GM19023 (cell line): ENCODE measurements at regions not wholly inside any gene's neighbourhood (a gene's known extent, or its start where the extent isn't known, plus 50 kb on each side); places are given as distances from the start of the nearest gene placed in this dataset.
"Not testable (repeated sequence)": the region's sequence is repeated elsewhere in the genome, so short reads cannot be mapped to it uniquely, and the experiment has no call there.

Experiments used
- ATAC-seq: cut with Tn5 transposase; IDR thresholded peaks from one replicate; pipeline ENCODE4 v1.9.1; 2021; ENCODE audit warnings: mild to moderate bottlenecking, moderate library complexity; ENCODE audit not compliant: unreplicated experiment

DNA sequence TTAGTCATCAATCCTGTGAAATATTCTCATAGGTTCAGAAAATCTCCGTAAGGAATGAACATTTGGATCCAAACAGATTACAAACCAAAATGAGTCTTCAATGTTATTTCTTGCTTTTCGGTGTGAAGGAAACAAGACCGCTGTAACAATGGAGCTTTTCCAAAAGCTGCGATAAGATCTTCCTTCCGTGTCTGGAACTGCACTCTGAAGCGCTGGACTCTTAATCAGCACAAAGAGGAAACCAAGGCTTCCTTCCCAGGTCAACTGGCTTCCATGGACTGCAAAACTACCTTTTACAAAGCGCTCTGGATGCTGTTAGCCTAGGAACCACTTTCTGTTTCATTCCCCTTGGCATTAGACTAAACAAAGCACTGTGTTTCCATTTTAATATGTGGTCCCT lies 137.9 kb upstream of the BASP1 start:
- ATAC-seq, result no peak

DNA sequence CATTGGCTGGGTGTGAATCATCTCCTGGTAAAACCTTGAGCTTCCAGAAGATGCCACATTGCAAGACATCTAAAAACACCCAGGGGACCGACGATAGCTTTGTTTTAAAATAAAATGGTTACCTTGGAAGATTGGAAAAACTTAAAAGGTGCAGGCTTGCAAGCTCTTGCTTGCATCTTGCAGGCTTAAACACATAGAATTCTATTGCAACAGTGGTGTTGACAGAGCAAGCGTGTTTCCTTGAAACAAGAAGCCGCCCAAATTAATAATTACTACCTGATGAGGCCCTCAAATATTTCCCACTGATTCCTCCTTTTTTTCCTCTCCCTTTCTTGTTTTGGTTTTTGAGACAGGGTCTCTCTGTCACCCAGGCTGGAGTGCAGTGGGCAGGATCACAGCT lies 137.1 kb upstream of the BASP1 start:
- ATAC-seq, result no peak

DNA sequence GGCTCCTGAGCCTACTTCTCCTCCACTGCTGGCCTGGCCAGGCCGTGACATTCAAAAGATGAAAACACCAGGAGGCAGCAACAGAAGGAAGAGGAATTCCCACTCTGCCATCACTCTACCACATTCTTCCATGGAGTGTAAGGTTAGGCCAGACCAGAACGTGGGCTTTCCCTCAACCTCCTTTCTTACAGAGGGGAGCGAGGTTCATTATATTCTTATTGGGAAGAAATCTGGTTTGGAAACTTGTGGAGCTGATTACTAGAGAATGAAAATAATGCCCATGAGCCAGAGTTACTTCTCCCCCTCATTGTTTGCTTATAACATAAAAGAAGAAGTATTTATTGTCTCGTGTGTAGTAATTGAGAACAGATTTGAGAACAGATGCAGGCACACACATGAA lies 136.3 kb upstream of the BASP1 start:
- ATAC-seq, result no peak

DNA sequence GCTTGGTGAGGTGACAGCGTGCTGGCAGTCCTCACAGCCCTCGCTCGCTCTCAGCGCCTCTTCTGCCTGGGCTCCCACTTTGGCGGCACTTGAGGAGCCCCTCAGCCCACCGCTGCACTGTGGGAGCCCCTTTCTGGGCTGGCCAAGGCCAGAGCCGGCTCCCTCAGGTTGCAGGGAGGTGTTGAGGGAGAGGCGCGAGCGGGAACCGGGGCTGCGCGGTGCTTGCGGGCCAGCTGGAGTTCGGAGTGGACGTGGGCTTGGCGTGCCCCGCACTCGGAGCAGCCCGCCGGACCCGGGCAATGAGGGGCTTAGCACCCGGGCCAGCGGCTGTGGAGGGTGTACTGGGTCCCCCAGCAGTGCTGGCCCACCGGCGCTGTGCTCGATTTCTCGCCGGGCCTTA lies 134.2 kb upstream of the BASP1 start:
- not testable (repeated sequence) for ATAC-seq

DNA sequence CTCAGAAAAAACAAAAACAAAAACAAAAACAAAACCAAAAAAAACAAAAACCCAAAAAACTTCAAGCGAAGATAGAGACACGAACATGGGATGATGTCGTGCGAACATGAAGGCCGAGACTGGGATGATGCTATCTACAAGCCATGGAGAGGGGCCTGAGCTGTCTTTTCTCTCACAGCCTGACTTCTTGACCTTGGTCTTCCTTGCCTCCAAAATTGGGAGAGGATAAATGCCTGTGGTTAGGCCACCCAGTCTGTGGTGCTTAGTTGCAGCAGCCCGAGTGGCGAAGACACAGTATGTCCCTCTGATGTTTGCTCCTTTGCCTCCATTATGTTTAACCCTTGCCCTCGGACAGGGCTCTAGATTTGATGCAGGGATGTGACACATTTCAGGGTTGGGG lies 130.4 kb upstream of the BASP1 start:
- no peak for ATAC-seq

DNA sequence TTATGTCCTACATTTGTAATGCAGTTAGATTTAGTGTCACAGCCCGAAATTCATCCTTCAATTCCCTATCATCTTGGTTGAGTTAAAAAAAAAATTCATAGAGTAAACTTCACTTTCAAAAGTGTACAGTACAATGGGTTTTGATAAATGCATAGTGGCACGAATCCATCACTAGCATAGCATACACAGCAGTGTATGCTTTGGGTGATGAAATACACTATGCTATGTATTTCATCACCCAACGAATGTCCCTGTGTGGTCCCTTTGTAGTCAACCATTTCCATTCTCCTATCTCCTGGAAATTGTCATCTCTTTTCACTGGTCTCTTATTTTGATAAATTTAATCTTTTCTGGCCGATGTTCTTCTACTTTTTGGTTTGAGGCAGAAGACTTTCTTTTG lies 129.4 kb upstream of the BASP1 start:
- no peak for ATAC-seq

DNA sequence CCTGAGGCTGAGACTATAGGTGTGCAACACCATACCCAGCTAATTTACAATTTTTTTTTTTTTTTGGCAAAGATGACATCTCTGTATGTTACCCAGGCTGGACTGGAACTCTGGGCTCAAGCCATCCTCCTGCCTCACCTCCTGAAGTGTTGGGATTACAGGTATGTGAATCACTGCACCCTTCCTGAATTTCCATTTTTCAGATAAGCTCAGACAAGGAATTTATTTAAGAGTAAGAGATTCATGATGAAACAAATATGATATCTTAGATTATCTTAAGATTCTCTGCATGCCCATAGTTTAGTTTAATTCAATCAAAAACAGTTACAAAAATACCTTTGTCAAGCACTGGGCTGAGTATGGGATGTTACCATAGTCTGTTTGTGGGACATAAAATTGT lies 128.4 kb upstream of the BASP1 start:
- ATAC-seq, result no peak

DNA sequence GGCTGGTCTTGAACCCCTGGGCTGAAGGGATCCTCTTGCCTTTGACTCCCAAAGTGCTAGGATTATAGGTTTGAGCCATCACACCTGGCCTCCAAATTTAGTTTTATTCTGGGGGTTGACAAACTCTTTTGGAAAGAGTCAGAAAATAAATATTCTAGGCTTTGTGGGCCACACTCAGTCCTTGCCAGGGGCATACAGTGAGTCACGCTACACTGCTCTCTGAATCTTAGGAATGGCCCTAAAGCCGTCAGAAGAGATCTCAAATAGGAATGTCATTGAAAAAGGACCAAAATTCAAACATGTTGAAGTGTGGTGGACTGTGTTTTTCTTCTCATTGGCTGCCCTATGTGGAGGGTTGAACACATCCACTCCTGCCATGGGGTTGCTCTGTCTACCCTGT lies 127.7 kb upstream of the BASP1 start:
- ATAC-seq, result no peak

DNA sequence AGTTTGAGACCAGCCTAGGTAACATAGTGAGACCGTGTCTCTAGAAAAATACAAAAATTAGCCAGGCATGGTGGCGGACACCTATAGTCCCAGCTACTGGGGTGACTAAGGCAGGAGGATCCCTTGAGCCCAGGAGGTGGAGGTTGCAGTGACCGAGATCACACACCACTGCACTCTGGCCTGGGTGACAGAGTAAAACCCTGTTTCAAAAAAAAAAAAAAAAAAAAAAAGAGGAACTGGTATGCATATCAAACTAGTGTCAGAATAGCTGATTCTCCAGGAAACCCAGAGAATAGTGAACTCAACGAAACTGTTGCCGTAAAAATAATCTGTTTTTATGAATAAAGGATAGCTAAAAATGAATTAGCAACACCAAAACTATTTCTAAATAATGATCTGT lies 126.6 kb upstream of the BASP1 start:
- ATAC-seq, result no peak

DNA sequence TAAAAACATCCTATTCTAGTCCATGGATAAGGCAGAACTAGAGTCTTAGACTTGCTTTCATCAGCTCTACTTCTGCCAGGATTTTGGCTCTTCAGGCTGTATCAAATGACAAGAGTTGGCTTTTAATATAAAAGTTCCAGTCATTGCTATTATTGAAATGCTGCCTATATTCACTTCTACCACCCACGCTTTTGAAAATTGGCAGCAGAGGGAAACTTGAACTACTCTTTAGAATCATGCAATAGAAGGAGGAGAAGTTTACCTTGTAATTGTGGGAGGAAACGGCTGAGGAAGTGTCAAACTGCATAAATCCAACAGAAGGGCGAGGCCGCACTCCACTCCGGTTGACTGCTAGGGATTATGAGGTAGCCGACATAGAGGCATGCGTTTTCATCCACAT lies 122.6 kb upstream of the BASP1 start:
- ATAC-seq, result no peak

DNA sequence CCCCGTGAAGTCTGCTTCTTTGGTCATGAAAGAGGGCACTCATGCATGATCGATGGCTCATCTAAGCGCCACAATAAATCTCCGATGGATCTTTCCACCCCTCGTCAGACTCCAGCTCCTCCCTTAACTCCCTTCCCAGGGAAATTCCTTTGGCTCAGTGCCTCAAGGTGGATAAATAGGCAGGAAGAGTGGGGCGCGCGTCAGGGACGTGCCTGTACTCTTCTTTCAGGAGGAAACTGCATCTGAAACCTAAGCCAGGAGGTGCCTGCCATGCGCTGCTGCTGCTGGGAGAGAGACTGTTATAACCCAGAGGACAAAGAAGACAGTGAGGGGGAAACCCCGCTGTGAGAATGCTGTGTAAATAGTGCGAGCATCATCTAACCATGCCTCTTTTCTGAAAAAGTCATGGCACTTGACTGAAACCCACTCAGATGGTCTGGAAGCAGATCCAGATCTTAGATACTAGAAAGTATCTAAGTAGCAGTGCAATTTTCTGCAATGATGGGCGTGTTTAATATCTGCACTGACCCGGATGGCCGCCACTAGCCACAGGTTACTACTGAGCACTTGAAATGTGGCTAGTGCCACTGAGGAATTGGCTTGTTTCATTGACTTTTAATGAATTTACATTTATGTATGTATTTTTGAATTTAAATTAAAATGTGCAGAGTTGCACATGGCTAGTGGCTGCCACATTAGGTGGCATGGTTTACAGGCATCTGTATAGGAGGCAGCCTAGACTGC lies 120.3 kb upstream of the BASP1 start:
- ATAC-seq, result no peak

DNA sequence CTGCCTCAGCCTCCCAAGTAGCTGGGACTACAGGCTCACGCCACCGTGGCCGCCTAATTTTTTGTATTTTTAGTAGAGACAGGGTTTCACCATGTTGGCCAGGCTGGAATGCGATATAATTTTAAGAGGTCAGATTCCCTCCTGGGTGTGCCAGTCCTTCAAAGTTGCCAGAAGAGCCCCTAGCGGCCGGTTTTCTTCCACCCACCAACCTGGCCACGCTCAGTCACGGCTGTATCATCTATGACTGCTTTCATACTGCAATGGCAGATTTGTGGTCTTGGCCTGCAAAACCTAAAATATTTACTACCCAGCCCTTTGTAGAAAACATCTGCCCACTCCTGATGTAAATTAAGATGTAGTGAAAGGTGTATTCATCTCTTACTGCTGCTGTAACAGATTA lies 117.5 kb upstream of the BASP1 start:
- ATAC-seq, result no peak

DNA sequence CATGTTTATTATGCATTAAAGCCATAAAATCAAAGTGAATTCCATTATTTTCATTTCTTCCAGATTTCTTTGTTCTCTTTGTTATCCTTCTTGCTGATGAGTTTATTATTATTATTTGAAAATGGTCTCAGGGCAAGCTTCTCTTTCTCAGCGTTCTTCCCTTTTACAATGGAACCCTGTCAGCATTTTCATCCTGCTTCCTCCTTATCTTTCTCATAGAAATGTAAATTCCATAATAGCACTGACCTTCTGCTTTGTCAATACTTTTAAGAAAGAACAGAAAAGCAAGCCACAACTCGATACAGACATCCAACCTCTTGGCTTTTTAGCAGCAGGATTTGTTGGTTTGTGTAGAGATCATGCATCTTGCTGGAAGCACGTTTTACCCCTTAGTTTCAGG lies 114.0 kb upstream of the BASP1 start:
- no peak for ATAC-seq

DNA sequence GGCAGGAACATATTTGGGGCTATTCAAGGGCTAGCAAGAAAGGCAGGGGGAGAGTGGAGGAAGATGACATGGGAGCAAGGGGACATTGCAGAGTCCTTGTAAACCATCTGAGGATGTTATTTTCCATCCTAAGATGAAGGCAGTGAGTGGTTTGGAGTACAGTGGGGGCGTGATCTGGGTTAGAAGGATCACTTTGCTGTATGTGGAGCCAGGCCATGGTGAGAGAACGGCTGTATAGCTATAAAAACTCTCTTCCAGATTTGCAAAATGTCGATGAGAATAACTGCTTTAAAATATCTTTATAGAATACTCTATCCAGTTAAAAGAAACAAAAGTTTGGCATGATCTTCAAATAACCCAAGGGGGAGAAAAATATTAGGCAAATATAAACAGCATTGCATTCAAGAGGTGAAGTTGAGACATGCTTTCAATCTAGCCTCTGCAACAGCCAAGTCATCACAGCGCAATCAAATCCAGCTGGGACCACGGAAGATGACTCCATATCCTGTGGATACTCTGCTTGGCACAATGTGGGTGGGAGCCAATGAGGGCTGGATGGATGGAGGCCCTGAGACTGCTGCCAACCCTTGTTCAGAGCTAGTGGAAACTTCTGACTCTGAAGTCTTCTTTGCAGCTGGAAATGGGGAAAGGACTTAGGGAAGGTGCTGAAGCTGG lies 111.5 kb upstream of the BASP1 start:
- no peak for ATAC-seq

DNA sequence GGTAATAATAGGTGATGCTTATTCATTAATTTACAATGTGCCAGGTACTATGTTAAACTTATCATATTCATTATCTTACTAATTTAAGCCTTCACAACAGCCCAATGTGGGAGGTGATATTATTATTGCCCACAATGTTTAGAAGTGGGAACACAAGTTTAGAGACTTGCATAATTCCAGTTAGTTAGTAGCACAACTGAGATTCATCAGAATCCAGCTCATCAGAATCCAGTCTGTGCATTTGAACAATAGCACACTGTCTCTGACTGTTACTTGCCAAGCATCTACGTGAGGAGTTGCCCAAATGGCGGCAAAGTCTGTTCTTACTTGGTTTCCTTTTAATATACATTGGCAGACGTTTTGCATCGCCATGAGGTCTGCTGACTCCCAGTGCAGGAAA lies 110.9 kb upstream of the BASP1 start:
- no peak for ATAC-seq

DNA sequence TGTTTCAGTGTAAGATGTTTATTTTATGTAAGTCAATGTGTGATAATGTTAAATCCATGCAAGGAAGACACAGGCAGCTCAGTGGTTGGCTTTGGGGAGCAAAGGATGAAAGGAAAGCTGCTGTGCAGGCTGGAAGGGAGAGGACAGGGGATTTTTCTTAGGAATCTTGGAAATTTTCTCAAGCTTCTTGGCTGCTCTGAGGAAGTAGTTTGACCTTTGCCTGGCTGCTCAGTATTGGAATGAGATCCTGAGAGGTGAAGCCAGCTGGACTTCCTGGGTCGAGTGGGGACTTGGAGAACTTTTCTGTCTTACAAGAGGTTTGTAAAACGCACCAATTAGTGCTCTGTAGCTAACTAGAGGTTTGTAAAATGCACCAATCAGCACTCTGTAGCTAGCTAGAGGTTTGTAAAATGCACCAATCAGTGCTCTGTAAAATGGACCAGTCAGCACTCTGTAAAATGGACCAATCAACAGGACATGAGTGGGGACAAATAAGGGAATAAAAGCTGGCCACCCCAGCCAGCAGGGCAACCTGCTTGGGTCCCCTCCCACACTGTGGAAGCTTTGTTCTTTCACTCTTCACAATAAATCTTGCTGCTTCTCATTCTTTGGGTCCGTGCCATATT lies 105.2 kb upstream of the BASP1 start:
- not testable (repeated sequence) for ATAC-seq

DNA sequence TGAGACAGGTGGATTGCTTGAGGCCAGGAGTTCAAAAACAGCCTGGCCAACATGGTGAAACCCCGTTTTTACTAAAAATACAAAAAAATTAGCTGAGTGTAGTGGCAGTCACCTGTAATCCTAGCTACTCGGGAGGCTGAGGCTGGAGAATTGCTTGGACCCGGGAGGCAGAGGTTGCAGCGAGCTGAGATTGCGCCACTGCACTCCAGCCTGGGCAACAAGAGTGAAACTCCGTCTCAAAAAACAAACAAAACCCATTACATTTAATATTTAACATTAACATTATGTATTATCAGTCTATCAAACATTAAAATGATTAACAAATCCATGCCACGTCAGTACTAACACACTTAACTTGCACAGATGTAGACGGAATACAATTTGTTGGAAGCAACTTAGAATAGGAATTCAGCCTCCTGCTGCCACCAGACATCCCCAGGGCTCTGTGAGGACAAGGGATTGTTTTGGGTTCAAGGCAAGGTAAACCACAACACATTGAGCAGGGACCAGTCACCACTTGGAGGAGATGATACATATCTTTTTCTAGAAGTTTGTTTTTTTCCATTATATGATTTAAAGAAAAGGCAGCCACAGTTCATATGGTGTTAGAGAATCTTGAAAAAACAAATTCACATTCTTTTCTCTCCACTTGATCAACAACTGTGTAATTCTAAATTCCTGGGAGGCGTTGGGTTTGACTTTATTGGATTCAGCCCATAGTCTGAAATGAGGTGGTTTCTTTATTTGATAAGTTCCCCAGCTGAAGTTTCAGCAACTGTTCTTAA lies 104.1 kb upstream of the BASP1 start:
- no peak for ATAC-seq

DNA sequence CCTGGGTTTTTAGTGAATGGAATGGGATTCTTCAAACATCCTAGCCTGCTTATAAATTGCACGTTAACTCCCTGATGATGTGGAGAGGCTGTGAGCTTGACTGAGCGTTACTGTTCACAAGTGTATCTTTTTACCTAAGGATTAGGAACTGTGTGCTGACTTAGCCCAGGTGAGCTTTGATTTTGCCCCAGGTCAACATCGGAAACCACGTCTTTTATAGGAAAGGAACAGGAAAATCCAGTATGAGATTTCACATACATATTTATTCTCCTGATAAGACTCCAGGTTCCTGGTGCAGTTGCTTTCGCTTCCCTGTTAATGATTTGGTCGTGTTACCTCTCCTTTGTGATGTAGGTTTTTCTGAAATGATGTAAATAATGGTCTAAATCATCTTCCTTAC lies 103.2 kb upstream of the BASP1 start:
- no peak for ATAC-seq

DNA sequence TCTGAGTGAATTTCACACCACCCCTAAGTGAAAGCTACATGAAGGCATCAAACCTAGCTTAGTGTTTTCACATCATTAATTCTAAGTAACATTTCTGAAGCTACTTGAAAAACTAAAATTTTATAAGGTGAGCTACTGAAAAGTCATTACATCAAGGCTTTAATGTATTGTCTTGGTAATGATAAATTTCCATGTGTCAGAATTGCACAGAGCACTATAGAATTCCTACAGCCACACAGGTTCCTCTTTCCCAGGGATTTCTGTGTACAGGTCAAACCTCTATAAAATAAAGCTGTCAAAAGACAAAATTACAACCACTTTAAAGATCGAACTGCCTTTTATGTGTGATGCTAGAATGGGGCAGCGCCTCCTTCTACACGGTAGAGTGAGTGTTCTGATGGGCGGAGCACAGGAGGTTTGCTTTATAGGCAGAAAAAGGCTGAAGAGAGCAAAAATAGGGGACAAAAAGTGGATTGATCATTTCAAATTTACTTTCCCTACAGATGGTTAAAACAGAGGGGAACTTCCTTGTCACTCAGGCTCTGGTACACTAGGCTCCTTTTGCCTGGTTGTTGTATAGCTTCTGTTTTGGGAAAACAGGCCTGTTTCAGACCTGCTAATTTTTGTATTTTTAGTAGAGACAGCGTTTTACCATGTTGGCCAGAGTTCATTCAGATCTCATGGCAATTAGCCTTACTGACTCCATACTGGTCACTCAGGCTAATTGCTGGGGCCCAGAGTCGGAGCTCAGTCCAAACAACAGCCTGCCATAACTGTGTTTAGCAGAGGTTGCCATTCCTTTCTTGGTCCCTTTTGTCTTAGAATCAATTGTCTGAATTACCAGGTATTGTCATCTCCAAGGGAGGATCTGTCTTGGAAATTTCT lies 102.5 kb upstream of the BASP1 start:
- ATAC-seq, result no peak

DNA sequence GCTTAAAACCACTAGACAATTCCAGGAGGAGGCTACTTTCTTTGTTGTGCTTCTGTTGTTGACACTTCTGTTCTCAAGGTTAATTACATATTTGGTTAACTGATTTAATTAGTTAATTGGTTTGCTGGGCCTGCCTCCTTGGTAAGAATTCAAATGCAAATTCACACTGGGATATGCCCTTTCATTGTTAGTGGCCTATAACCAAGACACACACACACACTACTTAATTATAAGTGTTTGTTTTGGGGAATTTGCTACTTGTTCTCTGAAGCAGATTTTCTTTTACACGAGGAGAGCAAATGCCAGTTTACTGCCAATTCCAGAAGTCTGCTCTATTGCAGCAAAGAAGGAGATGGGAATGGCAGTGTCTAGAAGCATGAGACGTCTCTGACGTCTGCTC lies 101.6 kb upstream of the BASP1 start:
- ATAC-seq, result no peak

DNA sequence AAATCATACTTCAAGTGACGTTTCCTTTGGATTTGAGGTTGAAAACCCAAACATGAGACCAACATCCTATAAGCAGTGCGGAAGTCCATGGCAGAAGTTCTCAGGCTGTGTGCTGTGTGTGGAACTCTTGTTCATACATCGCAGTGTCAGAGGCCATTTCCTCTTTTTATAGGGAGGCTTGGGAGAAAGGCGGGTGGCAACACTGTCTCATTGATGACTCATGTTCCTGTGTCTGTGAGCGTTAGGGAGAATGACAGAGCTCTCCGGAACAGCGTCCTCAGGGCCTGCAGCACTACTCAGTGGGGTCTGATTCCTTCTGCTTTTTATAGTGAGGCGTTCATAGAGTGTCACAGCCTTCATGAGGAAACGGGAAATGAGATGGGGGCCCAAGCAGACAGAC lies 98.8 kb upstream of the BASP1 start:
- ATAC-seq, result peak; percentile 54
